Right lobe of liver (tissue), 6 donors: ENCODE measurements at regions not wholly inside any gene's neighbourhood (a gene's known extent, or its start where the extent isn't known, plus 50 kb on each side); places are given as distances from the start of the nearest gene placed in this dataset.

Experiments
- ATAC-seq, 4 donors: fragments of 200-7000 bp; cut with Tn5 transposase; one replicate each; pipeline ENCODE4 v1.9.1; 2020; ENCODE audit warnings: mild to moderate bottlenecking in 4 of 4, moderate library complexity in 4 of 4
- DNase-seq, 3 donors: peaks; one replicate each; pipeline ENCODE4 v3.0.0-alpha.2; 2020
- H3K27ac ChIP-seq, 3 donors: fragments of 200-600 bp; one replicate each; pipeline ENCODE4 v1.8.0; 2022
- H3K27me3 ChIP-seq, 2 donors: fragments of 200-600 bp; one replicate each; pipeline ENCODE4 v1.8.0; 2022
- H3K36me3 ChIP-seq, 4 donors: fragments of 200-600 bp; sonication (generic) in 1 of 4; one replicate each; pipeline versions ENCODE4 v1.5.1 to v1.8.0; 2017 to 2022; ENCODE audit warnings: control low read depth in 1 of 4
- H3K4me1 ChIP-seq, 4 donors: fragments of 200-600 bp; sonication (generic) in 1 of 4; one replicate each; pipeline versions ENCODE4 v1.5.1 to v1.8.0; 2017 to 2022; ENCODE audit warnings: control low read depth in 1 of 4
- H3K4me3 ChIP-seq, 3 donors: fragments of 200-600 bp; one replicate each; pipeline ENCODE4 v1.8.0; 2022
- H3K9me3 ChIP-seq, 4 donors: fragments of 200-600 bp; sonication (generic) in 1 of 4; one replicate each; pipeline versions ENCODE4 v1.5.1 to v1.8.0; 2017 to 2022; ENCODE audit warnings: control low read depth in 1 of 4
- POLR2A ChIP-seq: fragments of 450-650 bp; IDR thresholded peaks from one replicate; pipeline ENCODE4 v1.6.1; 2017; ENCODE audit warnings: antibody characterized with exemption, mild to moderate bottlenecking
- WGBS: methylation state at CpG from one replicate; pipeline ENCODE4 v1.1.6; 2018; ENCODE audit warnings: low coverage, low lambda C conversion rate; ENCODE audit not compliant: insufficient coverage; ENCODE audit errors: missing lambda C conversion rate; 5-methylcytosine and 5-hydroxymethylcytosine counted together
- intact Hi-C, 2 donors: fragments of 100-400 bp; cut with DNase I; formaldehyde crosslinking; loops; one replicate each; pipeline versions ENCODE4 v1.11.2 to v1.14.1; 2022
- TF ChIP-seq, protein P1 (sequence below), 4 donors: fragments of 200-600 bp in 3 of 4; fragments of 450-650 bp in 1 of 4; IDR thresholded peaks; one replicate each; pipeline versions ENCODE4 v1.5.1 to v1.8.0; 2016 to 2022; ENCODE audit warnings: antibody characterized with exemption in 4 of 4, mild to moderate bottlenecking in 2 of 4
- donor health status: DM: no; HTN: yes; CAD: no.
- donor health status: DM: no; HTN: no; CAD: no.
- donor health status: DM: no; HTN: no; CAD: no.
- donor health status: DM: no; HTN: yes; CAD: no.
- donor health status: DM: no; HTN: yes; CAD: no.

DNA sequence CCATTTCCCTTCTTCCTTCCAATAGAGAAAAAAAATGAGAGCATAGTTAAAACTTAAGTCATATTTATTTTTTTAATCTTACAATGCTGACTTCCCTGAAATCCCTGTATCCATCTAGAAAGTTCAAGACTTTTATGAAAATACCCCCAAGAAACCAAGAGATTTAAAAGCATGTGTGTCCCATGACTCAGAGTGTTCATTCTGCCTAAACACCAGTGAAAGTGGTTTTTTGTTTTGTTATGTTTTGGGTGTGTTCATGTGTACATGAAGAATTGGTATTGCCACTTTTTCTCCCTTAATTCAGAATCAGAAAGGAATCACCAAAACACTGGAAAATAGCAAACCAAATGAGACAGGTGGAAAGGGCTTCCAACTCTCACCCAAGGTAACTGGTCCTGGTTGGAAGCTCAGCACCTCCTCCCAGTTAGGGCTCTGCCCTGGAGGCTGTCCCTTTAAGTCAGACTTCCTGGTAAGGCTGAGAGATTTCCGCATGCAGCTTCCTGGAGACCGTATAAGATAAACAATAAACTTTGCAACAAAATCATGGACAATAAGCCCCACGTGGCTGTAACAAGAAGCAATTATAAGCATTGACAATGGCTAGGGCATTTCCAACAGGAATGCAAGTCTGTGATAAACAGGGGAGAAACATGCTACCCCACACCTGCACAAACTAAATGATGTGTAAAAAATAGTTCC is 121.9 kb upstream of the ARHGEF3 start:
- intact Hi-C loops: no loop called here
- WGBS: 26% methylated on average over 3 of the region's 3 CpGs
- Histone ChIP-seq H3K36me3 (no peaks in the 10 kb centered on the region), H3K9me3 (no peaks in the 10 kb centered on the region), H3K27me3 (no peaks in the 10 kb centered on the region), H3K4me1 (no peaks in the 10 kb centered on the region), H3K27ac (peak overlapping the region in 2 of 3 donors; percentile 6 to 26), H3K4me3 (no peak overlapping the region)
- no peak for DNase-seq
- TF ChIP-seq, protein P1, sequence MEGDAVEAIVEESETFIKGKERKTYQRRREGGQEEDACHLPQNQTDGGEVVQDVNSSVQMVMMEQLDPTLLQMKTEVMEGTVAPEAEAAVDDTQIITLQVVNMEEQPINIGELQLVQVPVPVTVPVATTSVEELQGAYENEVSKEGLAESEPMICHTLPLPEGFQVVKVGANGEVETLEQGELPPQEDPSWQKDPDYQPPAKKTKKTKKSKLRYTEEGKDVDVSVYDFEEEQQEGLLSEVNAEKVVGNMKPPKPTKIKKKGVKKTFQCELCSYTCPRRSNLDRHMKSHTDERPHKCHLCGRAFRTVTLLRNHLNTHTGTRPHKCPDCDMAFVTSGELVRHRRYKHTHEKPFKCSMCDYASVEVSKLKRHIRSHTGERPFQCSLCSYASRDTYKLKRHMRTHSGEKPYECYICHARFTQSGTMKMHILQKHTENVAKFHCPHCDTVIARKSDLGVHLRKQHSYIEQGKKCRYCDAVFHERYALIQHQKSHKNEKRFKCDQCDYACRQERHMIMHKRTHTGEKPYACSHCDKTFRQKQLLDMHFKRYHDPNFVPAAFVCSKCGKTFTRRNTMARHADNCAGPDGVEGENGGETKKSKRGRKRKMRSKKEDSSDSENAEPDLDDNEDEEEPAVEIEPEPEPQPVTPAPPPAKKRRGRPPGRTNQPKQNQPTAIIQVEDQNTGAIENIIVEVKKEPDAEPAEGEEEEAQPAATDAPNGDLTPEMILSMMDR (IDR thresholded peaks at IDR 0.05): no peak
- TF ChIP-seq POLR2A: no peak
- peak; percentile 76 to 86 (median 82) for ATAC-seq

DNA sequence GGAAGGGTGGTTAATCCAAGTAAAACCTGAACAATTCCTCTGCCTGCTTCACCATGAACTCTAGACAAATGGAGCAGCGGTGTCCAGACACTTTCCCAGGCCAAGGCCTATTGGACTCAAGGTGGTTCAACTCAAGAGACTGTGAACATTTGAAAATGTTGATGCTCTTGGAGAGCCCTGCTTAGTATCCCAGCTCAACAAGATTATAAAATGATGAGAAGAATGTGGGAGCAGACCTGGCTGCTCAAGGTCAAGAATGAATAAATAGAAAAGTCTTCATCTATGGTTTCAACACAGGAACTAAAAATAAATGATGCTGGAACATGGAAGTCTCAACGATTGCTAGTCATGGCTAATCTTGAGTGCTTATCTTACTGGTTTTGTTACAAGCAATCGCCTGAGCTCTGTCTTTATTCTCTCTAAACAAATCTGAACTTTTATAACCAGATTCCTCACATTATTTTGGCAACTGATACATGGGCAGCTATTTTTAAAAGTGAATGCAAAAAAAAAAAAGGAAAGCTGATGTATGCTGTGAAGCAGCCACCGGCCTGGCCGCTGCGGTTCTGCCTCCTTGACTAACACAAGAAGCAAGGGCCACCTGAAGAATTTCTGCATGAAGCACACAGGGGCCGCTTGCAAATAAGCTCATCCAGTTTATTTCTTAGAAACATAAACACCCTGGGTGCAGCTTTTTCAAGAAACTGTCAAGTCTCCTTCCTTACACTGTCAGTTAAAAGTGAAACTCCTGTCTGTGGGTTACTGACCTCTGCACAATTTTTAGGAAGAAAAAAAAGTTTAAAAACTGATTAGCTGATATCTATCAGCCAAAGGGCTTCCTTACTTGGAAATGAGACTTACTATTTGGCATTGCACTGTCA is 120.1 kb upstream of the ARHGEF3 start:
- intact Hi-C loops: no loop called here
- ATAC-seq: peak in 1 of 4 donors; percentile 23
- DNase-seq: no peak
- no peaks in the 10 kb centered on the region for H3K27me3 ChIP-seq
- peak overlapping the region in 2 of 3 donors; percentile 0 to 3 for H3K27ac ChIP-seq
- H3K36me3 ChIP-seq: no peaks in the 10 kb centered on the region
- TF ChIP-seq, protein P1 (IDR thresholded peaks at IDR 0.05): no peak
- TF ChIP-seq POLR2A: no peak
- H3K4me3 ChIP-seq: no peak overlapping the region
- no peaks in the 10 kb centered on the region for H3K9me3 ChIP-seq
- H3K4me1 ChIP-seq: peaks cover 0 to 3% (median 0%) of the 10 kb centered on the region in 4 donors
- WGBS: 33% methylated on average over 7 of the region's 7 CpGs

DNA sequence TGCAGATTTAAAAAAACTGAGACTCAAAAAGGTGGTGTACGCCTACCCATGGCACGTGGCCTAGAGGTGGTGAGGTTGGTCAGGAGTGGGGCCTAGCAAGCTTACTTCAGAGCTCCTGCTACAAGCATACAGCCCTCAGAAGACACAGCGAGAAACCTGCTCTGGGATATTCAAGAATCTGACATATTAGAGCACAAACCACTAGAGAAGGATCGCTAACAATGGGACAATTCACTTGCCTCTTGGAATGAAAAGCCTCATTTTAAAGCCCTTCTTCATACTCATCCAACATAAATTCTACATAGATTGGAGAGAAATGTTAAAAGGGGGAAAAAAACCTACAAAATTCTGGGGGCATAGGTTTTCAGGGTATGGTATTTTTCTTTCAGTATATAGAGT is 118.0 kb upstream of the ARHGEF3 start:
- H3K4me1 ChIP-seq: peaks cover 0 to 3% (median 0%) of the 10 kb centered on the region in 4 donors
- H3K4me3 ChIP-seq: no peak overlapping the region
- no peak for TF ChIP-seq POLR2A
- TF ChIP-seq, protein P1 (IDR thresholded peaks at IDR 0.05): no peak
- DNase-seq (no peak), ATAC-seq (no peak)
- no peaks in the 10 kb centered on the region for H3K36me3 ChIP-seq
- no peaks in the 10 kb centered on the region for H3K27me3 ChIP-seq
- H3K27ac ChIP-seq: no peak overlapping the region
- intact Hi-C loops: no loop called here
- 73% methylated on average over 4 of the region's 4 CpGs for WGBS
- H3K9me3 ChIP-seq: no peaks in the 10 kb centered on the region

DNA sequence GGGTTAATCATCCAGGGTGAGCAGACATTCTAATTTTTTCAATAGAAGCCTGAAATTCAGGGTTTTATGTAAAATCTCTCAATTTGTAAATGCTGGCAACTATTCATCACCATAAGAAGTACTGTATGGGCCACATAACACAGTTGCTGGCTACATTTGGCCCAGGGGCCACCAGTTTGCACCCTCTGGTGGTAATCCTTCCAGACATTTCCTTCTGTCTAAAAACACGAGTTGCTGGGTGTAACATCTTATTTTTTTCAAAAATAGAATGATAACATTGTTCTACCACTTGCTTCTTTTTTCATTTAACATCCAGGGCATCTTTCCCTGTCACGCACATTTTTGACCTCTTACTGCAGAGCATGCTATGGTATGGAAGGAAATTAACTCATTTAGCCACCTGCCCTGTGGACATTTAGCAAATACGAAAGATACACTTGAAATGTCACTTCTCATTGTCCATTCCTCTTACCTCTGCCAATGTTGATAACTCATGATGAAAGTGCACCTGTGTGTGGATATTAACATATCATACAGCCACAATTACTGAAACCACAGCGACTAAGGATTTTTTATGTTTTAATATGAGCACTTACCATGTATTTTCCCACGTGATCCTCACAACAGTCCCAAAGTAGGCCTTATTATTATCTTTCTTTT is 117.5 kb upstream of the ARHGEF3 start:
- H3K36me3 ChIP-seq: no peaks in the 10 kb centered on the region
- 48% methylated on average over 5 of the region's 5 CpGs for WGBS
- no peak for ATAC-seq
- H3K4me1 ChIP-seq: peaks cover 0 to 3% (median 0%) of the 10 kb centered on the region in 4 donors
- H3K9me3 ChIP-seq: no peaks in the 10 kb centered on the region
- TF ChIP-seq, protein P1 (IDR thresholded peaks at IDR 0.05): no peak
- TF ChIP-seq POLR2A: no peak
- intact Hi-C loops: no loop called here
- H3K27me3 ChIP-seq: no peaks in the 10 kb centered on the region
- DNase-seq: no peak
- H3K27ac ChIP-seq: no peak overlapping the region
- H3K4me3 ChIP-seq: no peak overlapping the region
